ENCODE measurements at regions not wholly inside any gene's neighbourhood (a gene's known extent, or its start where the extent isn't known, plus 50 kb on each side); places are given as distances from the start of the nearest gene placed in this dataset.

DNA sequence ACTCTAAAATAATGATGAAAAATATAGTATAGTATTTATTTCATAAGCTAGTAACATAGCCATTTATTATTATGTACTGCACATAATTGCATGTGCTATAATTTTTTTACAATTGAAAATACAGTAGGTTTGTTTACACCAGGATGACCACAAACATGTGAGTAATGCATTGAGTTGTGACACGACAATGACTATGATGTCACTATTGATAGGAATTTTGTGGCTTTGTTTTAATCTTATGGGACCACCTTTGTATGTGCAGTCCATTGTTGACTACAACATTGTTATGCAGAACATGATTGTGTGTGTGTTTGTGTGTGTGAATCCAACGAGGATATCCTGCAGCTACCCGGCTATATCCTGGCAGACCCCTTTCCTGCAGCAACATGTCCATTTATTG, 372.2 kb upstream of the MCTP2 start:
- TF ChIP-seq SIN3A (IDR thresholded peaks at IDR 0.05; ENCODE audit: borderline replicate concordance, insufficient read depth, low read length) (no peak), FOXP2 (optimal IDR thresholded peaks at IDR 0.05; ENCODE audit: borderline replicate concordance, extremely low read depth, extremely low read length, insufficient read depth) (no peak), TAF1 (IDR thresholded peaks at IDR 0.05; ENCODE audit: borderline replicate concordance, insufficient read depth, low read length) (no peak), POLR2AphosphoS5 (IDR thresholded peaks at IDR 0.05; ENCODE audit: low read depth, low read length) (no peak)
- TF ChIP-seq, protein P1, sequence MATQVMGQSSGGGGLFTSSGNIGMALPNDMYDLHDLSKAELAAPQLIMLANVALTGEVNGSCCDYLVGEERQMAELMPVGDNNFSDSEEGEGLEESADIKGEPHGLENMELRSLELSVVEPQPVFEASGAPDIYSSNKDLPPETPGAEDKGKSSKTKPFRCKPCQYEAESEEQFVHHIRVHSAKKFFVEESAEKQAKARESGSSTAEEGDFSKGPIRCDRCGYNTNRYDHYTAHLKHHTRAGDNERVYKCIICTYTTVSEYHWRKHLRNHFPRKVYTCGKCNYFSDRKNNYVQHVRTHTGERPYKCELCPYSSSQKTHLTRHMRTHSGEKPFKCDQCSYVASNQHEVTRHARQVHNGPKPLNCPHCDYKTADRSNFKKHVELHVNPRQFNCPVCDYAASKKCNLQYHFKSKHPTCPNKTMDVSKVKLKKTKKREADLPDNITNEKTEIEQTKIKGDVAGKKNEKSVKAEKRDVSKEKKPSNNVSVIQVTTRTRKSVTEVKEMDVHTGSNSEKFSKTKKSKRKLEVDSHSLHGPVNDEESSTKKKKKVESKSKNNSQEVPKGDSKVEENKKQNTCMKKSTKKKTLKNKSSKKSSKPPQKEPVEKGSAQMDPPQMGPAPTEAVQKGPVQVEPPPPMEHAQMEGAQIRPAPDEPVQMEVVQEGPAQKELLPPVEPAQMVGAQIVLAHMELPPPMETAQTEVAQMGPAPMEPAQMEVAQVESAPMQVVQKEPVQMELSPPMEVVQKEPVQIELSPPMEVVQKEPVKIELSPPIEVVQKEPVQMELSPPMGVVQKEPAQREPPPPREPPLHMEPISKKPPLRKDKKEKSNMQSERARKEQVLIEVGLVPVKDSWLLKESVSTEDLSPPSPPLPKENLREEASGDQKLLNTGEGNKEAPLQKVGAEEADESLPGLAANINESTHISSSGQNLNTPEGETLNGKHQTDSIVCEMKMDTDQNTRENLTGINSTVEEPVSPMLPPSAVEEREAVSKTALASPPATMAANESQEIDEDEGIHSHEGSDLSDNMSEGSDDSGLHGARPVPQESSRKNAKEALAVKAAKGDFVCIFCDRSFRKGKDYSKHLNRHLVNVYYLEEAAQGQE (IDR thresholded peaks at IDR 0.05; ENCODE audit: insufficient read depth in 1 of 2, low read depth in 2 of 2, low read length in 2 of 2) = no peak

DNA sequence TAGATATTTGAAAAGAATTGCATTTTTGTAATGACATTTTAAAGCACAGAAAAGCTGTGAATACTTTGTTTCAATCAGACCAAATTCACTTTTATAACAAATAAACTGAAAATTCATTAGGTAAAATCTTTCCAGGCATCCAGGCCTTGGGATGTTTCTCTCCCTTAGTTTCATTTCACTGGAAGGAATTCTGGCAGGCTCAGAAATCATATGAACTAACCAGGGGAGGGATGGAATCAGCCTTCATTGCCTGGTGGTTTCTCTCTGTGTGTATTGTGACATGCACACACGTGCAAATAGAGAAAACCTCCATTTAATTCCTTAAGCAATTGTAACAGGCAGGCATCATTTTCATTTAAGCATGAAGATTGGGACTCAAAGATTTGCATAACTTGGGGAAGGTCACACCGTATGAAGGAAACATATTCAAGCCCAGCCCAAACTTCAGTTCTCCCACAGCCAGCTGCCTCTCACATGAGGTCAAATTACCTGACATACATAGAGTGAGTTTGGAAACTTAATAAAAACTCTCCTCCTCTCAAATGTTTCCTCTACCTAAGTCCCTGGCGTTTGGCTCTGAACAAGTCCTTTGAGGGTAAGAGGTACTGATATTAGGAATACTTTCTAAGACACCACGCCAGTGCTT, 376.1 kb upstream of the MCTP2 start:
- TF ChIP-seq POLR2AphosphoS5 (IDR thresholded peaks at IDR 0.05; ENCODE audit: low read depth, low read length) (no peak), FOXP2 (optimal IDR thresholded peaks at IDR 0.05; ENCODE audit: borderline replicate concordance, extremely low read depth, extremely low read length, insufficient read depth) (no peak), TAF1 (IDR thresholded peaks at IDR 0.05; ENCODE audit: borderline replicate concordance, insufficient read depth, low read length) (no peak), SIN3A (IDR thresholded peaks at IDR 0.05; ENCODE audit: borderline replicate concordance, insufficient read depth, low read length) (no peak)
- TF ChIP-seq, protein P1 (IDR thresholded peaks at IDR 0.05; ENCODE audit: insufficient read depth in 1 of 2, low read depth in 2 of 2, low read length in 2 of 2) = no peak

DNA sequence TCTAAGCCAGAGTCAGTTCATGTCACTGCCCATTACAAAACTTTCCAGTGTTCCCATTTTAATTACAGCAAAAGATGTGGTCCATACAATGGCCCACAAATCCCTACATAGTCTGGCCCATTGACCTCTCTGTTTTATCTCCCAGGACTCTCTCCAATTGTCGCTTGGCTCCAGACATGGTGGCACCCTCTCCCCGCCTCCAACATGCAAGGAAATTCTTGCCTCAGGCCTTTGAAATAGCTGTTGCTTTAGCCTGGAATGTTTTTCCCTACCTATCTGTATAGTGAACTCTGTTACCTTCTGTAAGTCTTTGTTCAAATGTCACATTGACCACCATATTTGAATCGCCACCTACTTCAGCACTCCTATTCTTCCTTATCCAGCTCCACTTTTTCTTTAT, 377.3 kb upstream of the MCTP2 start:
- TF ChIP-seq SIN3A (IDR thresholded peaks at IDR 0.05; ENCODE audit: borderline replicate concordance, insufficient read depth, low read length) (no peak), POLR2AphosphoS5 (IDR thresholded peaks at IDR 0.05; ENCODE audit: low read depth, low read length) (no peak), TAF1 (IDR thresholded peaks at IDR 0.05; ENCODE audit: borderline replicate concordance, insufficient read depth, low read length) (no peak), FOXP2 (optimal IDR thresholded peaks at IDR 0.05; ENCODE audit: borderline replicate concordance, extremely low read depth, extremely low read length, insufficient read depth) (no peak)
- TF ChIP-seq, protein P1 (IDR thresholded peaks at IDR 0.05; ENCODE audit: insufficient read depth in 1 of 2, low read depth in 2 of 2, low read length in 2 of 2) = no peak

DNA sequence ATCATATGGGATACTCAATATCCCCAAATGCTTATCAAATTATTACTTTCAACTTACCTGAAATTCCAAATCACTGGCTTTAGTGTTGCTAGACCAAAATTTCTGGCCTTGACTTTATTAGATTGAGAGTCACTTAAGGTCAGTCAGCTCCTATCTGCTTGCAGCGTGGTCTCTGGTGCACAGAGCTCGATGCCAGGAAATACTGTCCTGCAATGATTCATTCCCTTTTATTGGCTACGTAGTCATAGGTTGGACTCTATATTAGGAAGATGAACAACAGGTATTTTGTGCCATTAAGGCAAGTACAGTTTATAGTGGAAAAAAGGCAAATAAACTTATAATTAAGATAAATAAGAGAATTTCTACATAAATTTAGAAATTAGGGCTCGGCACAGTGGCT, 378.6 kb upstream of the MCTP2 start:
- TF ChIP-seq POLR2AphosphoS5 (IDR thresholded peaks at IDR 0.05; ENCODE audit: low read depth, low read length) (no peak), SIN3A (IDR thresholded peaks at IDR 0.05; ENCODE audit: borderline replicate concordance, insufficient read depth, low read length) (no peak), TAF1 (IDR thresholded peaks at IDR 0.05; ENCODE audit: borderline replicate concordance, insufficient read depth, low read length) (no peak)

DNA sequence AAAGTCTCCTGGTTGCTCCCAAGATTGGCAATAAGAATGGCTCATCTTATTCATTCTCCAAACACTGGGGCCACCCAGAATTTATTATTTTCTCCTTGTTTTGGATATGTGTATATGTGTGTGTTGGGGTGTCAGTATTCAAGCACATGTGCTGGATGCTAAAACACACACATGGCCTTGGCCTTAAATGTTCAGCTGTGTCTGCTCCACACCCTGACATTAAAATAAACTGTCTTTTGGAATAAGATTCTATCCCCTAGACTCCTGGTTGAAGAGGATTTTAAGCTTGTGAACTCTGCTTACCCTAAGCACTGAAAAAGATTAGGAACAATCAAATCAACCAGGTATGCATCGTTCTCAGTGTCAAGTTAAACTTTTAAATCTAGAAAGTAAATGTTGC, 382.9 kb upstream of the MCTP2 start:
- no peak for TF ChIP-seq POLR2AphosphoS5 (IDR thresholded peaks at IDR 0.05; ENCODE audit: low read depth, low read length)
- no peak for TF ChIP-seq TAF1 (IDR thresholded peaks at IDR 0.05; ENCODE audit: borderline replicate concordance, insufficient read depth, low read length)
- TF ChIP-seq FOXP2 (optimal IDR thresholded peaks at IDR 0.05; ENCODE audit: borderline replicate concordance, extremely low read depth, extremely low read length, insufficient read depth) = no peak
- TF ChIP-seq, protein P1 (IDR thresholded peaks at IDR 0.05; ENCODE audit: insufficient read depth in 1 of 2, low read depth in 2 of 2, low read length in 2 of 2) = no peak
- TF ChIP-seq SIN3A (IDR thresholded peaks at IDR 0.05; ENCODE audit: borderline replicate concordance, insufficient read depth, low read length) = no peak

Measured in PFSK-1 (cell line).